Activated naive CD4-positive, alpha-beta T cell treated with anti-CD3 and anti-CD28 coated beads, Interleukin-2, amount 50 U/mL, for 16 hours (primary cell): ENCODE measurements at regions not wholly inside any gene's neighbourhood (a gene's known extent, or its start where the extent isn't known, plus 50 kb on each side); places are given as distances from the start of the nearest gene placed in this dataset.
"Not testable (repeated sequence)": the region's sequence is repeated elsewhere in the genome, so short reads cannot be mapped to it uniquely, and the experiment has no call there.

Experiments
- DNase-seq: peaks from one replicate; pipeline ENCODE4 v3.0.0-alpha.2; 2020

DNA sequence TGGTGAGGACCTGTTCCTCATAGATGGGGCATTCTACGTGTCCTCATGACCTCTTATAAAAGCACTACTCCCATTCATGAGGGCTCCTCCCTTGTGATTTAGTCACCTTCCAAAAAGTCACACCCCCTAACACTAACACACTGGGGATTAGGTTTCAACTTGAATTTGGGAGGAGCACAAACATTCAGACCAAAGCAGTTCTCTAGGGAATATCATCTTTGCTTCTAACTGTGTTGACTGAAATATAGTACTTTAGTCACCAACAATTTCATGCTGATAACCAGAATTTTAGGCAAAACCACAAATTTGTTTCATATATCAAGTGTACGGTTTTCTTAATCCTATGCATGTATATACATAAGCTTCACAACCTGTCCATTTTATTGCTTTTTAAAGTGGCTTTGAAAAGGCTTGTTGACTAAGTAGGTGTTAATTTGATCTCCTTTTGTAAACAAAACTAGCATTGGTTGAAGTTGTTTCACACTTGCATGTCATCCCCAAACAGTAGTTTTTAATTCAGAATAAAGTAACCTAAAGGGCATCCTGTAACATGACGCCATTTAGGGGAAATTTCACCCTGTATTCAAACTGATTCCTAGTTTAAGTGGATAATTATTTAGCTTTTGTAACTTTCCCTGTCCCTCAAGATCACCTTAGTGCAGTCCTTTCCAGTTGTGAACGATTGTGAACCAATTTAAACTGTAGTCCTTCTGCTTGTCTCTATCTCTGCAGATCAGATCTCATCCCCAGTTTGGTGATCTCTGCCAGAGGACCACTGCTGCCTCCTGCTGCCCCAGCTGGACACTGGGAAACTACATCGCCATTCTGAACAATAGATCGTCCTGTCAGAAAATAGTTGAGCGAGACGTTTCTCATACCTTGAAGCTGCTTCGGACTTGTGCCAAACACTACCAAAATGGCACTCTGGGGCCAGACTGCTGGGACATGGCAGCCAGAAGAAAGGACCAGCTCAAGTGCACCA lies 141.1 kb downstream of the TLR5 start:
- no peak for DNase-seq

GRCh38 chr1:223003549-223003948 lies 139.5 kb downstream of the TLR5 start:
- no peak for DNase-seq

- no peak for DNase-seq
These were observed 136.7 kb downstream of the TLR5 start for GRCh38 chr1:223006371-223006770.

GRCh38 chr1:223006917-223007648 lies 136.0 kb downstream of the TLR5 start:
- no peak for DNase-seq

DNA sequence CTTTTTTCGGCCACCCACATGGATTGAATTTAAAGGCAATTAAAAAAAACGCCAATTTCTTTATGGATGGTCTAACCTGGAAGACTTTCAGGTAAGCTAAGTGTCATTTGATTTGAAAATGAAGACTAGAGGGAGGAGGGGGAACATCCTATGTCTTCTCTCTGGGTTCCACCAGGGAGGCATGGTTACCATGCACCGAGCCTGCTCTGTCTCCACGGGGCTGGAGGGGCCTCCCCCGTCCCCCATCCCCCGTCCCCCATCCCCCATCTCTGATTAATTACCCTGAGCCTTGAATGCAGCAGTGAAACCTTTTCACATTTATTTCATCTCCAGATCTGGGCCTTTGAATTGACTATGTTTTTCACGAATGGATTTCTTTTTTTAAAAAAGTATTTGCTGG lies 135.1 kb downstream of the TLR5 start:
- no peak for DNase-seq

DNA sequence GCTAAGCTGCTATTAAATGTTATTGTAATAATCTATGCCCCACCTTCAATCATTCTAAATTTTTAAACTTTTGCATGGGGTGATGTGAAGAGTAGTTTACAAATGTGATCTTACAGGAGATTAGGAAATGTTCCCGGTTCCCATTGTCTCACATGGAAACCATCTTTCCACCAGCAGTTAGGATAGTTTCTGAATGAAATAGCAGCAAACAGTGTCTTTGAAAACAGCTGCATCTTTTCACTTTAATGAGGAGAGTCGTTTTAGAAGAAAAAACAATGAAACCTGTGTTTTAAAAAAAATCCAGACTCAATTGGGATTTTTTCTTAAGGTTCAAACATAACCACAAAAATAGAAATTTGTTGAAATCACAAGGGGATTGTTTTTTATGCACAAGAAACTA lies 134.2 kb downstream of the TLR5 start:
- DNase-seq: no peak

DNA sequence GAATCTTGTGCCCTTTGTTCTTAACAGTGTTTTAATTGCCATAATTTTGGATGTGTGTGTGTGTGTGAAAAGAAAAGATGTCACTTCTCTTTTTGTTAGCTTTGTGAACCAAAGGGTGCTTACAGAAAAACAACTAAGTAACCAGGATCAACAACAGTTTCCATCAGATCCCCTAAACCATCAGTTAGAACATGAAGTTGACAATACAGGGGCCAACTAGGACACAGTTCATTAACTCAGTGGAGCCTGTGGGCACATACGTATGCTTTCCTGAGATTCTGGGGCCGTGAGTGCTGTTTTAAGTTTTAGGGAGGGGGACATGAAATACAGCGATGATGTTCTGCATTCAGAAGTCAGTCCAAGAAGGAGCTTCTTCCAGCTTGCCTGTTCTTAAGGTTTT lies 133.6 kb downstream of the TLR5 start:
- no peak for DNase-seq

- no peak for DNase-seq
These were observed 132.2 kb downstream of the TLR5 start for GRCh38 chr1:223010582-223011504.

DNA sequence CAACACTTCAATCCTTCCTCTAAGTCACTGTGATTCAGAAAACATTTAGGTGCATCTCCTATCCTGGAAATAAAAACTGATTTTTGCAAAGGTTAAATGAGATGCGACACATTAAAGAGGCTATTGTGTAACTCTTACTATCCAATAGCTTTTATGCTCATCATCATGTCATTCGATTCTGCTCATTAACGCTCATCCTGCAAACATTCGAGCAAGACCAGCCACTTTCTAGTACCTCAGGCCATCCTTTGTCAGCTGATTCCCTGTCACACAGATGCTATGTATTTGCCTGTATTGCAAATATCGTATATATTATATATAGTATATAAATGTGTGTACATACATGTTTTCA lies 131.6 kb downstream of the TLR5 start:
- DNase-seq: no peak

DNA sequence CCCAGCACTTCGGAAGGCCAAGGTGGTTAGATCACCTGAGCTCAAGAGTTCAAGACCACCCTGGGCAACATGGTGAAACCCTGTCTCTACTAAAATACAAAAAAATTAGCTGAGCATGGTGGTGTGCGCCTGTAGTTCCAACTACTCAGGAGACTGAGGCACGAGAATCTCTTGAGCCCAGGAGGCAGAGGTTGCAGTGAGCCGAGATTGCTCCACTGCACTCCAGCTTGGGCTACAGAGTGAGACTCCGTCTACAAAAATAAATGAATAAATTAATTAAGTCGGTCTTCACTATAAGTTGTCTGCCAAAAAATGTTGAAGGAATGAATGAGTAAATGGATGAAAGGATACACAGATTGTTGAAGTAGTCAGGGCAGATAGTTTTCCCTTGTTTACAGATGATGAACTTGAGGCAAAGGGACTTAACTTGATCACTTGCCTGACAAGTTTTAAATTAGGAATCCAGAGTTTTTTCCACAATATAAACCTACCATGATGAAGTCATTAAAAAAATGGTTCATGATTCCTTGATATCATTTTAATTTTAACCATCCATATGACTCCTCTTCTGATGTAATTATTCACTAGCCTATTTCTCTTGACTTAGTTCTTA lies 130.8 kb downstream of the TLR5 start:
- no peak for DNase-seq

- DNase-seq: no peak
These were observed 130.1 kb downstream of the TLR5 start for GRCh38 chr1:223012938-223013337.

DNA sequence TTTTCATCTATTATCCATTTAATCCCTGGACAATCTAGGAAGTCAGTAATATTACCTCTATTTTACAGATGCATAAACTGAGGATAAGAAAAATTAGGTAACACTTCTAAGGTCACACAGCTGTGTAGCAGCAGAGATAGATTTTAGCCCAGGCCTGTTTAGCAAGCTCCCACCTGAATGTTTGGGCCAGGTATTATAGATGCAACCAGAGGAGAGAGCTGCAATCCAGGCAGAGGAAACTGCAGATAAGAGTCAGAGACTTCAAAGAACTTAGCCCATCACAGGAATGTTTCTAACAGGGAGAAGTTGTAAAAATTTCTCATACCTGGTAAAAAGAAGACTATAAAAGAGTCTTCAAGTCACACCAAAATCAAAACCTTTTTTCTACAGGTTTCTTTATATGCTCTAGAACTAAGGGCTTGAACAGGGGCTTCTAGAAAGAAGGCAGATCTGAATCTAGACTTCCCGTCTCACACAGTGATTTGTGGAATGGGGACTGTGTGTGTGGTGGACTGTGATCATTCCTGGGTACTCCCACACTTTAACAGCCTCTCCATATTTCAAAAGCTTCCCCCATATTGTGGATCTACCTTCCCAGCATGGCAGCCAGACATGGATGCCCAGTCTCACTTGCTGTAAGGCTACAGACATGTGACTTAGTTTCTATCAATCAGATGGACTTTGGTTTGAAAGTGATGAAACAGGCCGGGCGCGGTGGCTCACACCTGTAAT lies 128.7 kb downstream of the TLR5 start:
- DNase-seq: no peak

DNA sequence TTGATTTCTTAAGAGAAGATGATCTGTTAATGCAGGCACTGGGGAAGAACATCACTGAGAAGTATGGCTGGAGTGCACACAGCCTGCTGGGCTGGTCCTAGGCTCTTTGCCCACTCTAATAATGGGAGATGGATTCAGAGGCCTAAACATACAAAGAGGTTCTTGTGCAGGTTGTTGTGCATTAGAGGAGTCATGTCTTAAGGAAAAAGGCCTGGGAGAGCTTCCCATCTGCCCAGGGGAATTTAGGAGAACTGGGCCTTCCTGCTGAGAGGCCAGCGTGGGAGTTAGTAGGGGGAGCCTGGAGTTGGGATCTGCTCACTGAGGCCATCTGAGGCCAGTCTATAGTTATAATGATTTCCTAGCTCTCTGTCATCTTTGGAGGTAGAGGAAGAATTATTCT lies 126.7 kb downstream of the TLR5 start:
- DNase-seq: no peak

DNA sequence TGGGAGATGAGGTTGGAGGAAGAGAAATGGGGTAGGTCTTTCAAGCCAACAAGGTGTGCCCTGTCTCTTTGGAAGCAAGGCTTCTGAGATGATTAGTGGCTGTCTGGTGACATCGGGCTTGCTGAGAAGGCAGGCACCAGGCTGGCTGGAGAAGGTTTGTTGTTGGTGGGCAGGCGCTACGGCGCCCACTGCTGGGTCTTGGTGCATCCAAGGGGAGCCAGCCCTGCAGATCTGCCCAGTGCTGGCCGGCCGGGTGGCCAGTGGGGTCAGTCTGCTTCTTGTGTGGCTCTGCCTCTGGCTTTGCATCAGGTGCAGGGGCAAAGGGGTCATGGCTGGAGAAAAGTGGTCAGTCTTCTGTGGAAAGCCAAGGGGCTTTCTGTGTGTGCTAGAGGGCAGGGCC lies 126.2 kb downstream of the TLR5 start:
- DNase-seq: no peak

- no peak for DNase-seq
These were observed 125.8 kb downstream of the TLR5 start for GRCh38 chr1:223017291-223017690.

- DNase-seq: no peak
These were observed 124.5 kb downstream of the TLR5 start for GRCh38 chr1:223018534-223018933.

DNA sequence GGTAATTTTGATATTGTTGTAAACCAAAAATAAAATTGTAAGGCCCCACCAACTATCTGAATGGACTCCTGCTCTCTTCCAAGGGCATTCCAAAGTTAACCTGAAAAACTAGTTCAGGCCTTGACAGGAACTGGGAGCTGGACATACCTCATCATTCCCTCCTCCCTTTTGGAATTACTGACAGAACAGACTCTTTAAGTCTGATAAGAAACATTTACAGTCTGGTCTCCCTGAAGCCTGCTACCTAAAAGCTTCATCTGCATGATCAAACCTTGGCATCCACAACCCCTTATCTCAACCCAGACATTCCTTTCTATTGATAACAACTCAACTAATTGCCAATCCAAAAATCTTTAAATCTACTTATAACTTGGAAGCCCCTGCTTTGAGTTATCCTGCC lies 123.8 kb downstream of the TLR5 start:
- no peak for DNase-seq

DNA sequence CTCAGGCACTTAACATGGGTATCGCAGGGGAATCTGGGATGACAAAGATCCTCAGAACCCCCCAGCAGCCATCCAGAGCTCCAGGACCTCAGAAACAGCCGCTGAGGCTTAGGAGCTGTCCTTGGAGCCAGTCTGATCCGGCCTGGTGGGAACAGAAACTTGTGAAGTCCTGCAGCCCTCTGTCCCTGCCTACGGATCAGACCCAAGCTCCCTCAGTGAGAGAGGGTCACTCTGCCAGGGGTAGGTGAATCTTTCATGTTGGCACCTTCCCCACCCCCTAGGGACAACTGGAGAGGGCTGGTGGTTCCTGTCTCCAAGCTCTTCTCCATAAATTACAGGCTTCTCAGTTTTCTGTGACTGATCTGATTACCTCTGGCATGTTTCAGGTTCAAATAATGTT lies 122.3 kb downstream of the TLR5 start:
- DNase-seq: no peak

DNA sequence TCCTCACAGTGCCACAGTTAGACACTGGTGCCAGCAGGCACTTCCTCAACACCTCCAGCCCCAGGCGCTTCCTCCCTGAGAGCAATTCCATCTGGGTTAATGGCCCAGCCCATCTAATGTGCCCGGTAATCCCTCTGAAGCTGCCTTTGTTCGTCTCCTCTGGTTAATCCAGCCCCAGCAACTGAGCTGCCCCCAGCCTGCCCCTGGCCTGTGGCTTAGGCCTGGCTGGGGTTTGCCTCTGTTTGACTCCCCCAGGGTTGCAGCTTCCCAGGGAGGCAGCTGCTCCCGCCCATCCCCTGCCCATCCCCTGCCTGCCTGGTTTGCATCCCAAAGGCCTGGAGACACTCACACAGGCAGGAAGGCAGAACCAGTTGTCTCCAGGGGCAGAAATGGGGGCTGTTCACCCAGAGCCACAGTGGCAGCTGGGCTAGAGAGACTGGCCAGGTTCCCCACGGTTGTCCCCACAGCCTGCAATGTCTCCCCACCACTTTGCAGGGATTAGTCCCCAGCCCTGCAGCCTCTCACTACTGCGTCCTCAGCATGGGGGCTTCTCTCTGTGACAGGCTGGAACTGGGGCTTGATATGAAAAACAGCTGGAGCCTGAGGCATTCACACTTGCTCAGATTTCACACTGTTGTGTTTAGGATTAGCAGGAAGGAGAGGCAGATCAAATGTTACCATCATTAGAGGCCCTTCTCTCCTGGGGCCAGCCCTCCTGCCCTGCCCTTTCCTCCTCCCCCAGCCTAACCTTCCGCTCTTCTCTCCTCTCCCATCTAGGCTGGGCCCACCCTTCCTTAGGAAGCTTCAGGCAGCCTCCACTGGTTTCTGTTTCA lies 120.2 kb downstream of the TLR5 start:
- no peak for DNase-seq

GRCh38 chr1:223023863-223024262 lies 119.2 kb downstream of the TLR5 start:
- DNase-seq: no peak

DNA sequence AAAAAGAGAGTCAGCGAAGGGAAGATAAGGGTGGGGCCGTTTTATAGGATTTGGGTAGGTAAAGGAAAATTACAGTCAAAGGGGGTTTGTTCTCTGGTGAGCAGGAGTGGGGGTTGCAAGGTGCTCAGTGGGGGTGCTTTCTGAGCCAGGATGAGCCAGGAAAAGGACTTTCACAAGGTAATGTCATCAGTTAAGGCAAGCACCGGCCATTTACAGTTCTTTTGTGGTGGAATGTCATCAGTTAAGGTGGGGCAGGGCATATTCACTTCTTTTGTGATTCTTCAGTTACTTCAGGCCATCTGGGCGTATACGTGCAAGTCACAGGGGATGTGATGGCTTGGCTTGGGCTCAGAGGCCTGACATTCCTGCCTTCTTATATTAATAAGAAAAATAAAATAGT lies 118.6 kb downstream of the TLR5 start:
- DNase-seq: not testable (repeated sequence)
